Astrocyte (in vitro differentiated cells and primary cell): ENCODE measurements at regions not wholly inside any gene's neighbourhood (a gene's known extent, or its start where the extent isn't known, plus 50 kb on each side); places are given as distances from the start of the nearest gene placed in this dataset.

Experiments
- DNase-seq: peaks from one replicate; pipeline ENCODE4 v3.0.0-alpha.2; 2010; ENCODE audit warnings: low read depth
- FAIRE-seq: peaks from 2 replicates; lab custom pipeline; 2011; peaks lifted over from hg19 to GRCh38; lab: Jason Lieb, UNC
- H2AFZ ChIP-seq: 2 replicates; pipeline ENCODE4 v1.6.0; 2012; ENCODE audit warnings: low read depth, low read length, inconsistent platforms
- H3K27ac ChIP-seq: 2 replicates; pipeline ENCODE4 v1.5.1; 2011; ENCODE audit warnings: low read depth, low read length, inconsistent platforms
- H3K27me3 ChIP-seq: 2 replicates; pipeline ENCODE4 v1.6.0; 2011; ENCODE audit warnings: low read length, inconsistent platforms; ENCODE audit not compliant: insufficient read depth
- H3K36me3 ChIP-seq: 2 replicates; pipeline ENCODE4 v1.5.1; 2011; ENCODE audit warnings: low read length, inconsistent platforms; ENCODE audit not compliant: insufficient read depth
- H3K4me1 ChIP-seq: 2 replicates; pipeline ENCODE4 v1.5.1; 2011; ENCODE audit warnings: low read length, inconsistent platforms; ENCODE audit not compliant: insufficient read depth
- H3K4me2 ChIP-seq: 2 replicates; pipeline ENCODE4 v1.6.0; 2012; ENCODE audit warnings: low read length, inconsistent platforms
- H3K4me3 ChIP-seq: 2 replicates; pipeline ENCODE4 v1.5.1; 2011; ENCODE audit warnings: low read depth, mild to moderate bottlenecking, low read length, inconsistent platforms; ENCODE audit not compliant: insufficient read depth
- H3K79me2 ChIP-seq: 2 replicates; pipeline ENCODE4 v1.6.0; 2012; ENCODE audit warnings: mild to moderate bottlenecking, low read length, inconsistent platforms; ENCODE audit not compliant: insufficient read depth
- H3K9ac ChIP-seq: 2 replicates; pipeline ENCODE4 v1.6.0; 2012; ENCODE audit warnings: mild to moderate bottlenecking, low read length, inconsistent platforms
- H3K9me3 ChIP-seq: 2 replicates; pipeline ENCODE4 v1.5.1; 2012; ENCODE audit warnings: low read depth, mild to moderate bottlenecking, low read length, inconsistent platforms; ENCODE audit not compliant: insufficient read depth
- H4K20me1 ChIP-seq: 2 replicates; pipeline ENCODE4 v1.6.0; 2012; ENCODE audit warnings: low read length, inconsistent platforms; ENCODE audit not compliant: insufficient read depth
- H3K27ac Mint-ChIP-seq: one replicate; pipeline ENCODE4 v1.8.0; 2021; ENCODE audit warnings: mild to moderate bottlenecking, mixed read lengths; ENCODE audit not compliant: unreplicated experiment
- H3K27me3 Mint-ChIP-seq: one replicate; pipeline ENCODE4 v1.8.0; 2021; ENCODE audit warnings: low read depth, mixed read lengths; ENCODE audit not compliant: unreplicated experiment
- H3K36me3 Mint-ChIP-seq: one replicate; pipeline ENCODE4 v1.8.0; 2021; ENCODE audit warnings: low read depth, mixed read lengths; ENCODE audit not compliant: unreplicated experiment
- H3K4me1 Mint-ChIP-seq: one replicate; pipeline ENCODE4 v1.8.0; 2021; ENCODE audit warnings: low read depth, mixed read lengths; ENCODE audit not compliant: unreplicated experiment
- H3K4me3 Mint-ChIP-seq: one replicate; pipeline ENCODE4 v1.8.0; 2021; ENCODE audit warnings: mild to moderate bottlenecking, moderate library complexity, mixed read lengths; ENCODE audit not compliant: unreplicated experiment
- H3K9me3 Mint-ChIP-seq: one replicate; pipeline ENCODE4 v1.8.0; 2021; ENCODE audit warnings: mild to moderate bottlenecking, mixed read lengths; ENCODE audit not compliant: unreplicated experiment
- EZH2 ChIP-seq: IDR thresholded peaks from 2 replicates; pipeline ENCODE4 v1.6.1; 2012; ENCODE audit warnings: mild to moderate bottlenecking, low read length, inconsistent platforms; ENCODE audit not compliant: insufficient read depth
- TF ChIP-seq, protein P1 (sequence below): IDR thresholded peaks from 2 replicates; pipeline ENCODE4 v1.5.1; 2011; ENCODE audit warnings: low read depth, mild to moderate bottlenecking, inconsistent platforms, low read length, moderate library complexity; ENCODE audit not compliant: insufficient read depth

DNA sequence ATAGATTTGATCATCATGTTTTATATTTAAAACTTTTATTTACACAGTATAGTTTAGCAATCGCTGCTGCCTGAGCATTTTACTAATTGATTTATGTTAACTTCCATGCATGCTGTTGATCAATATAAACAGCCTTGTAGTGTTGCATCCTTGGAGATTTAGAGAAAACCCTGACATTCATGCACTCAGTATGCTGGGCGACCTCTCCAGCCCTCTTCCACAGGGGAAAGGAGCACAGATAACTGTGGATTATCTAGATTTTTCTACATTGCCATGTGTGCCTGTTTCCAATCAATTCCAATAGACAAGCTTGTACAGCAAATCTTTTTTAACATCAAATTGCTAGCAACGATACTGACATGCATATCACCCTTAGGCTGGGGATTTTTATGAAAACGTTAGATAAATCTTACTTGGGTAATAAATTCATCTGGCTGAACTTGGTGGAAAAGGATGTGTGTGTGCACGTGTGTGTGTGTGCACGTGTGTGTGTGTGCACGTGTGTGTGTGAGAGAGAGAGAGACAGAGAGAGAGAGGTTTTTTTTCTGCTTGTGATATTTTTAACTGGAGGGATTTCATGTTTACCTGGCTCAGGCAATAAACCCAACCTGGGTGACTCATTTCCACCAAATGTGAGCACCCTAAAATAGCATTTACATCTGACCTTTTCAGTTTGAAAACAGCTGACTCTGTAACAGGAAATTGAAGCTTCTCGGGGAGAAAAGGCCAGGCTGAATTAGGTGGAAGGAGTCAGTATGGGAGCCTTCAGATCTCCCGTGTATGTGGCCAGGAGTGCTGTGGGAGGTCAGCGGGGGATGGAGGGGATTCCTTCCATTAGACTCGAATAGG, 339.8 kb downstream of the PRDM2 start:
- no peak overlapping the region for H3K27ac ChIP-seq
- no peaks in the 10 kb centered on the region for H3K79me2 ChIP-seq
- Mint-ChIP-seq H3K27ac (no peak overlapping the region), H3K4me1 (peaks cover 4% of the 10 kb centered on the region), H3K4me3 (no peak overlapping the region), H3K36me3 (no peaks in the 10 kb centered on the region), H3K27me3 (peaks cover 6% of the 10 kb centered on the region), H3K9me3 (peaks cover 7% of the 10 kb centered on the region)
- no peak for FAIRE-seq
- no peaks in the 10 kb centered on the region for H3K9me3 ChIP-seq
- H3K36me3 ChIP-seq: no peaks in the 10 kb centered on the region
- no peak overlapping the region for H3K9ac ChIP-seq
- no peaks in the 10 kb centered on the region for H4K20me1 ChIP-seq
- H3K4me1 ChIP-seq: no peaks in the 10 kb centered on the region
- TF ChIP-seq, protein P1, sequence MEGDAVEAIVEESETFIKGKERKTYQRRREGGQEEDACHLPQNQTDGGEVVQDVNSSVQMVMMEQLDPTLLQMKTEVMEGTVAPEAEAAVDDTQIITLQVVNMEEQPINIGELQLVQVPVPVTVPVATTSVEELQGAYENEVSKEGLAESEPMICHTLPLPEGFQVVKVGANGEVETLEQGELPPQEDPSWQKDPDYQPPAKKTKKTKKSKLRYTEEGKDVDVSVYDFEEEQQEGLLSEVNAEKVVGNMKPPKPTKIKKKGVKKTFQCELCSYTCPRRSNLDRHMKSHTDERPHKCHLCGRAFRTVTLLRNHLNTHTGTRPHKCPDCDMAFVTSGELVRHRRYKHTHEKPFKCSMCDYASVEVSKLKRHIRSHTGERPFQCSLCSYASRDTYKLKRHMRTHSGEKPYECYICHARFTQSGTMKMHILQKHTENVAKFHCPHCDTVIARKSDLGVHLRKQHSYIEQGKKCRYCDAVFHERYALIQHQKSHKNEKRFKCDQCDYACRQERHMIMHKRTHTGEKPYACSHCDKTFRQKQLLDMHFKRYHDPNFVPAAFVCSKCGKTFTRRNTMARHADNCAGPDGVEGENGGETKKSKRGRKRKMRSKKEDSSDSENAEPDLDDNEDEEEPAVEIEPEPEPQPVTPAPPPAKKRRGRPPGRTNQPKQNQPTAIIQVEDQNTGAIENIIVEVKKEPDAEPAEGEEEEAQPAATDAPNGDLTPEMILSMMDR: no peak
- TF ChIP-seq EZH2: no peak
- no peak overlapping the region for H2AFZ ChIP-seq
- H3K4me2 ChIP-seq: no peak overlapping the region
- DNase-seq: no peak
- no peaks in the 10 kb centered on the region for H3K27me3 ChIP-seq
- no peak overlapping the region for H3K4me3 ChIP-seq

DNA sequence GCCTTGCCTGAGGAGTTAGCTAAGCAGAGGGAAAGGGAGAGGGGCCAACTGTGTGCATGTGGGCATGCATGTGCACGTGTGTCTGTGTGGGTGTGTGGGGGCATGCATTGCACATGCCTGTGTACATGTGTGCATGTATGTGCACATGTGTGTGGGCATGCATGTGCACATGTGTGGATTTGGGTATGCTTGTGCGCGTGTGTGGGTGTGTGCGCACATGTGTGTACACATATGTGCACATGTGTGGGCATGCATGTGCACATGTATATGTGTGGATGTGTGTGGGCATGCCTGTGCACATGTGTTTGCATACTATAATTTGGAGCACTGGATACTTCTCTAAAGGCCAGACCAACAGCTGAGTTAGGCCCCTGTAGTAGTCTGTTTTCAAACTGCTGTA, 350.0 kb downstream of the PRDM2 start:
- Histone ChIP-seq H2AFZ (no peak overlapping the region), H3K4me3 (no peak overlapping the region), H3K36me3 (no peaks in the 10 kb centered on the region), H3K27ac (no peak overlapping the region), H3K4me2 (no peak overlapping the region), H3K27me3 (no peaks in the 10 kb centered on the region), H3K9ac (no peak overlapping the region), H4K20me1 (no peaks in the 10 kb centered on the region), H3K79me2 (no peaks in the 10 kb centered on the region), H3K9me3 (peaks cover 4% of the 10 kb centered on the region), H3K4me1 (no peaks in the 10 kb centered on the region)
- no peak for TF ChIP-seq EZH2
- TF ChIP-seq, protein P1: no peak
- DNase-seq (no peak), FAIRE-seq (no peak)
- H3K27me3 Mint-ChIP-seq: peaks cover 1% of the 10 kb centered on the region
- H3K4me3 Mint-ChIP-seq: no peak overlapping the region
- H3K36me3 Mint-ChIP-seq: no peaks in the 10 kb centered on the region
- H3K9me3 Mint-ChIP-seq: peaks cover 6% of the 10 kb centered on the region
- H3K27ac Mint-ChIP-seq: no peak overlapping the region
- H3K4me1 Mint-ChIP-seq: peaks cover 5% of the 10 kb centered on the region
